GM21381 (cell line): ENCODE measurements at regions not wholly inside any gene's neighbourhood (a gene's known extent, or its start where the extent isn't known, plus 50 kb on each side); places are given as distances from the start of the nearest gene placed in this dataset.
"Not testable (repeated sequence)": the region's sequence is repeated elsewhere in the genome, so short reads cannot be mapped to it uniquely, and the experiment has no call there.

Source experiments
- ATAC-seq: cut with Tn5 transposase; IDR thresholded peaks from one replicate; pipeline ENCODE4 v1.9.1; 2021; ENCODE audit warnings: mild to moderate bottlenecking, moderate library complexity; ENCODE audit not compliant: unreplicated experiment

GRCh38 chr2:192412394-192412793 lies 217.7 kb upstream of the TMEFF2 start:
- no peak for ATAC-seq

- no peak for ATAC-seq
These were observed 217.0 kb upstream of the TMEFF2 start for GRCh38 chr2:192411755-192412154.

DNA sequence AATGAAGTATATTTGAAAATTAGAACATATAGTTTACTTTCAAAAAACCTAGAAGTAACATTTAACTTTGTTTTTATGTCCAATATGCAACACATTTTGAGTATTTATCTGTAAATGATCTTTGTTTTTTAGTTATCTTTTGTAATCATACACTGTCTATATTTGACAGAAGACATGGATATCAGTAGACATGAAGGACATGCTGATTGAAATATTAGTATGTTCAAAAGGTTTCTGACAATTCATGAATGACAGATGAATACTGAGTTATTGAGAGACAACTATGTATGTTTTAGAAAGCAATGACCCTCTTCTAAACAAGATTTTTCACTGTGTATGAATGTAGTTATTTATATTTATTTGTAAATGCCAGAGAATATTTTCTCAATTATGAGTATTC lies 215.6 kb upstream of the TMEFF2 start:
- ATAC-seq, result no peak

GRCh38 chr2:192407692-192408091 lies 213.0 kb upstream of the TMEFF2 start:
- no peak for ATAC-seq

- no peak for ATAC-seq
These were observed 203.5 kb upstream of the TMEFF2 start for GRCh38 chr2:192398236-192398635.

DNA sequence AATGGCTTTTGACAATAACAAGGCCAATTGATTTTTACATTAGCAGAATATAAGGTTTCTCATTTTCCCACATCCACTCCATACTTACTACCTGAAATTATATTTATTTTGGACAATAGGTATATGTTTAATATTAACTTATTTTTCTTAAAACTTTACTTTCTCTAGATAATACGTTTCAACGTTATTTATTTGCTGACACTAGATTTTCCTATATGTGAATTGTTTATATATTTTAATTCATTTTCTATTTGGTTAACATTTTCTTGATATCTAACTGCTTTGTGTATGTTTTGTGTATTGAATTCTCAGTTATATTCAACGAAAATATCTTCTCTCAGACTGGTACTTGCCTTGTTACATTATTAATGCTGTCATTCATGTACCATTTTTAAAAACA lies 199.9 kb upstream of the TMEFF2 start:
- ATAC-seq, result no peak

GRCh38 chr2:192391041-192391440 lies 196.3 kb upstream of the TMEFF2 start:
- no peak for ATAC-seq

DNA sequence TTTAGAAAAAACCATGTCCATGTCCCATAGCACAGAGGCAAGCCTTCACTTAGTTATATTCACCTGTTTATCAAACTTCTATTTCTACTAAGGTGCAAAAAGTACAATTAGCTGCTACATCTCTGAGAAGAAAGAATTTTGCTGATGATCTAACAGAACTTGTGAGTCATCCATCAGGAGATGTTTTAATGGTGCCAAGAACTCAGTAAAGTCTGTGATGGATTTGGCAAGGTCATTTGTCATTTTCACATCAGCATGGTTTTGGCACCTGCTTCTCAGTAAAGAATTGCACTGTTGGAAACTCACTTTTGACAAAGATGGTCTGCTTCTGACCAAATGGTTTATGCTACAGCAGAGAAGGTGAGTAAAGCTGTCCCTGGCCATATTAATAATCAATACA lies 195.7 kb upstream of the TMEFF2 start:
- no peak for ATAC-seq

GRCh38 chr2:192384191-192384590 lies 189.5 kb upstream of the TMEFF2 start:
- ATAC-seq, result not testable (repeated sequence)

- ATAC-seq, result no peak
These were observed 186.3 kb upstream of the TMEFF2 start for GRCh38 chr2:192381082-192381481.

GRCh38 chr2:192379736-192380135 lies 185.0 kb upstream of the TMEFF2 start:
- ATAC-seq, result no peak

DNA sequence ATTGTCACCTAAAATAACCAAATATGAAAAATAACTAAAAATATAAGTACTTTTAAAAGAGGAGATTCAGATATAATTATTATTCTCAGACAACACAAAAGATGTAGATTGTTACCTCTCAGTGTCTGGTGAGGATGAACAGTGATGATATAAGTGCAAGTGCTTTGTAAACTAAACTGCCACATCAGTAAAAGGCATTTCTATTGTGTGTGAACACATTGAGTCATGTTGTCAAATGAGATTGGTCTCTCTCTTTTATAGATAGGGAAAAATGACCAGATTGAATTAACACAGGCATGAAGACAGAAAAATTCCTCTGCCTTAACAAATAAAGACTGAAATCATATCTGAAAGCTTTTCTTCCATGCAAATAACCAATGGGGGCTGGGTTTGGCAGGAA lies 182.4 kb upstream of the TMEFF2 start:
- ATAC-seq, result no peak

GRCh38 chr2:192373754-192374153 lies 179.0 kb upstream of the TMEFF2 start:
- no peak for ATAC-seq

GRCh38 chr2:192373221-192373620 lies 178.5 kb upstream of the TMEFF2 start:
- no peak for ATAC-seq

DNA sequence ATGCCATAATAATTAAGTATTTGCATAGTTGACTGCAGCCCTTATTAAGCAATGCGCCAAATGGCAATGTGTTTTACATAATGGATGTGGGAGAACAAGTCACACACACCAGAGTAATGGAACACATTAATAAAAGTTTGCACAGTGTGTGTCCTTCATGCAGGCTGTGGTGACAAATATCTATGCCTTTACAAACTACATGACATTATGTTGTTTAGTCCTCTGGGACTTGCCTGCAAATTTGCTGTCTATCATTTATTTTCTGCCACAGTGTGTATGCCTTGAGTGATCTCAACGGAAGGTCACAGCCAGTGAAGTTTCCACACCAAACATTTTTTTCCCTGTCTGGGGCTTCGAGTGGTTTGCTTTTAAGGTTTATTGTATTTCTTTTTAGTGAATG lies 175.2 kb upstream of the TMEFF2 start:
- no peak for ATAC-seq

GRCh38 chr2:192357217-192357616 lies 162.5 kb upstream of the TMEFF2 start:
- ATAC-seq, result no peak

- ATAC-seq, result no peak
These were observed 159.9 kb upstream of the TMEFF2 start for GRCh38 chr2:192354512-192355244.

- ATAC-seq, result no peak
These were observed 152.8 kb upstream of the TMEFF2 start for GRCh38 chr2:192347542-192347941.

DNA sequence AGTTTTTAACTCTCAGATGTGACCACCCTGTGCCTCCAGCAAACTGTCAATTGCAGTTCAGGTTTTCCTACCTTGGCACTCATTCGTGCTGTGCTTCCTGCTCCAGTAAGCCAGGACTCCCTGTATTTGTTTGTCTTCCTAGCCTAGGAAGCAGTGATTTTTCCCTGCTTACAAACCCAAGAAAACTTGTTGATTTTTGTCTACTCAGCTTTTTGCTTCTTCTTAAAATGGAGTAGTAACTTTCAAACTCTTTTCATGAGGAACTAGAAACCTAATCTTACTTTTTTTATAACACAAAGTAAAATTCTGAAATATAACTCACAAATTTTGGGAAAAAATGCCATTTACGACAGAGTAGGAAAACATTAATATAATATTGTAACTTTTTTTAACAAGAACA lies 150.6 kb upstream of the TMEFF2 start:
- no peak for ATAC-seq

- no peak for ATAC-seq
These were observed 138.9 kb upstream of the TMEFF2 start for GRCh38 chr2:192333642-192334041.

GRCh38 chr2:192328297-192328696 lies 133.6 kb upstream of the TMEFF2 start:
- ATAC-seq, result no peak

GRCh38 chr2:192327576-192327975 lies 132.8 kb upstream of the TMEFF2 start:
- no peak for ATAC-seq

GRCh38 chr2:192315543-192315942 lies 120.8 kb upstream of the TMEFF2 start:
- ATAC-seq, result no peak
